Fibroblast of lung (primary cell): ENCODE measurements at regions not wholly inside any gene's neighbourhood (a gene's known extent, or its start where the extent isn't known, plus 50 kb on each side); places are given as distances from the start of the nearest gene placed in this dataset.

Source experiments
- DNase-seq, 2 donors: peaks; one replicate each; pipeline versions ENCODE4 v3.0.0 to v3.0.0-alpha.2; 2010; ENCODE audit warnings: low read depth in 2 of 2
- H2AFZ ChIP-seq: 2 replicates; pipeline ENCODE4 v1.5.1; 2012; ENCODE audit warnings: low read length, control low read depth, inconsistent platforms
- H3K27ac ChIP-seq: 2 replicates; pipeline ENCODE4 v1.5.1; 2011; ENCODE audit warnings: low read length, control low read depth; ENCODE audit not compliant: insufficient read depth
- H3K27me3 ChIP-seq: 2 replicates; pipeline ENCODE4 v1.5.1; 2011; ENCODE audit warnings: mild to moderate bottlenecking, low read length; ENCODE audit not compliant: control insufficient read depth, insufficient read depth
- H3K36me3 ChIP-seq: 2 replicates; pipeline ENCODE4 v1.5.1; 2011; ENCODE audit warnings: low read length; ENCODE audit not compliant: control insufficient read depth, insufficient read depth
- H3K4me1 ChIP-seq: 2 replicates; pipeline ENCODE4 v1.5.1; 2011; ENCODE audit warnings: low read length; ENCODE audit not compliant: control insufficient read depth, insufficient read depth; ENCODE audit errors: extremely low read depth
- H3K4me2 ChIP-seq: 2 replicates; pipeline ENCODE4 v1.5.1; 2011; ENCODE audit warnings: low read length, control low read depth; ENCODE audit not compliant: insufficient read depth; ENCODE audit errors: extremely low read depth
- H3K4me3 ChIP-seq, 4 experiments: fragments of 200-600 bp in 1 of 4; sonication (generic) in 1 of 4; replicated peaks in 1 of 4; 2 replicates each; pipeline ENCODE4 v1.5.1; 2011 to 2016; ENCODE audit warnings: low read length in 4 of 4, low read depth in 3 of 4, mild to moderate bottlenecking in 3 of 4, control low read depth in 2 of 4, inconsistent platforms in 1 of 4, mixed read lengths in 1 of 4; ENCODE audit not compliant: insufficient read depth in 1 of 4; ENCODE audit errors: control extremely low read depth in 1 of 4
- H3K79me2 ChIP-seq: 2 replicates; pipeline ENCODE4 v1.5.1; 2012; ENCODE audit warnings: mild to moderate bottlenecking, low read length, inconsistent platforms; ENCODE audit not compliant: control insufficient read depth, insufficient read depth
- H3K9ac ChIP-seq: 2 replicates; pipeline ENCODE4 v1.5.1; 2011; ENCODE audit warnings: mild to moderate bottlenecking, low read length, control low read depth; ENCODE audit not compliant: insufficient read depth
- H3K9me3 ChIP-seq: 2 replicates; pipeline ENCODE4 v1.5.1; 2012; ENCODE audit warnings: low read depth, low read length; ENCODE audit not compliant: control insufficient read depth, insufficient read depth
- H4K20me1 ChIP-seq: 2 replicates; pipeline ENCODE4 v1.5.1; 2011; ENCODE audit warnings: low read length; ENCODE audit not compliant: control insufficient read depth, insufficient read depth; ENCODE audit errors: extremely low read depth
- EZH2 ChIP-seq: IDR thresholded peaks from 2 replicates; pipeline ENCODE4 v1.5.1; 2012; ENCODE audit warnings: low read length, control low read depth, mild to moderate bottlenecking; ENCODE audit errors: missing control alignments
- TF ChIP-seq, protein P1 (sequence below), 2 donors: IDR thresholded peaks in 1 of 2; conservative IDR thresholded peaks in 1 of 2; 1 replicate in 1 of 2; 2 replicates in 1 of 2; pipeline ENCODE4 v1.5.1; 2011 to 2012; ENCODE audit warnings: low read length in 2 of 2, control low read depth in 1 of 2, inconsistent platforms in 1 of 2, low read depth in 1 of 2, mild to moderate bottlenecking in 1 of 2

GRCh38 chr3:6447166-6447801 is 413.6 kb upstream of the GRM7 start:
- no peak overlapping the region for H2AFZ ChIP-seq
- TF ChIP-seq, protein P1, sequence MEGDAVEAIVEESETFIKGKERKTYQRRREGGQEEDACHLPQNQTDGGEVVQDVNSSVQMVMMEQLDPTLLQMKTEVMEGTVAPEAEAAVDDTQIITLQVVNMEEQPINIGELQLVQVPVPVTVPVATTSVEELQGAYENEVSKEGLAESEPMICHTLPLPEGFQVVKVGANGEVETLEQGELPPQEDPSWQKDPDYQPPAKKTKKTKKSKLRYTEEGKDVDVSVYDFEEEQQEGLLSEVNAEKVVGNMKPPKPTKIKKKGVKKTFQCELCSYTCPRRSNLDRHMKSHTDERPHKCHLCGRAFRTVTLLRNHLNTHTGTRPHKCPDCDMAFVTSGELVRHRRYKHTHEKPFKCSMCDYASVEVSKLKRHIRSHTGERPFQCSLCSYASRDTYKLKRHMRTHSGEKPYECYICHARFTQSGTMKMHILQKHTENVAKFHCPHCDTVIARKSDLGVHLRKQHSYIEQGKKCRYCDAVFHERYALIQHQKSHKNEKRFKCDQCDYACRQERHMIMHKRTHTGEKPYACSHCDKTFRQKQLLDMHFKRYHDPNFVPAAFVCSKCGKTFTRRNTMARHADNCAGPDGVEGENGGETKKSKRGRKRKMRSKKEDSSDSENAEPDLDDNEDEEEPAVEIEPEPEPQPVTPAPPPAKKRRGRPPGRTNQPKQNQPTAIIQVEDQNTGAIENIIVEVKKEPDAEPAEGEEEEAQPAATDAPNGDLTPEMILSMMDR (conservative IDR thresholded peaks at IDR 0.05 in 1 of 2, IDR thresholded peaks at IDR 0.05 in 1 of 2; ENCODE audit: low read depth in 1 of 2, low read length in 2 of 2): no peak
- TF ChIP-seq EZH2: no peak
- no peak overlapping the region for H3K9ac ChIP-seq
- DNase-seq: no peak
- H3K4me2 ChIP-seq: no peak overlapping the region
- no peaks in the 10 kb centered on the region for H3K36me3 ChIP-seq
- H3K9me3 ChIP-seq: no peaks in the 10 kb centered on the region
- H4K20me1 ChIP-seq: no peaks in the 10 kb centered on the region
- H3K27ac ChIP-seq: no peak overlapping the region
- H3K4me3 ChIP-seq: no peak overlapping the region
- H3K27me3 ChIP-seq: no peaks in the 10 kb centered on the region
- no peaks in the 10 kb centered on the region for H3K4me1 ChIP-seq
- H3K79me2 ChIP-seq: no peaks in the 10 kb centered on the region

DNA sequence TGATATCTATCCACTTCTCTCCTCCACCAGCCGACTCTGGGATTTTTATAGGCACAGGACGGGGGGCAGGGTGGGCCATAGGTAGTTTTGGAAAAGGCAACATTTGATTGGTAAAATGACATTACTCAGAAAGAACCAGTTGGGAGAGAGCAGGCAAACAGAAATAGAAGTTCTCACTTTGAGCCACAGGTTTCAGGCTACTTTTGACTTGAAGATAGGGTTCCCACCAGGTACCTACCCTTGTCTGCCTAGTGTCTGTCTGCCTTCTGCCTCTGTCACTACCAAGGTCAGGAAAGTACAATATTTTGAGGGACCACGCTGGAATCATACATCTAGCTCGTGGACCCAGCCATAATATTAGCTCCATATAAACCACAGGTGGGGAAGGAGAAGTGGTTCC is 412.9 kb upstream of the GRM7 start:
- H3K27ac ChIP-seq: no peak overlapping the region
- H3K27me3 ChIP-seq: no peaks in the 10 kb centered on the region
- TF ChIP-seq EZH2: no peak
- TF ChIP-seq, protein P1 (conservative IDR thresholded peaks at IDR 0.05 in 1 of 2, IDR thresholded peaks at IDR 0.05 in 1 of 2; ENCODE audit: low read depth in 1 of 2, low read length in 2 of 2): no peak
- no peak for DNase-seq
- H3K79me2 ChIP-seq: no peaks in the 10 kb centered on the region
- no peak overlapping the region for H3K9ac ChIP-seq
- H4K20me1 ChIP-seq: no peaks in the 10 kb centered on the region
- no peak overlapping the region for H2AFZ ChIP-seq
- H3K9me3 ChIP-seq: no peaks in the 10 kb centered on the region
- H3K4me1 ChIP-seq: no peaks in the 10 kb centered on the region
- H3K4me2 ChIP-seq: no peak overlapping the region
- no peaks in the 10 kb centered on the region for H3K36me3 ChIP-seq
- H3K4me3 ChIP-seq: no peak overlapping the region

DNA sequence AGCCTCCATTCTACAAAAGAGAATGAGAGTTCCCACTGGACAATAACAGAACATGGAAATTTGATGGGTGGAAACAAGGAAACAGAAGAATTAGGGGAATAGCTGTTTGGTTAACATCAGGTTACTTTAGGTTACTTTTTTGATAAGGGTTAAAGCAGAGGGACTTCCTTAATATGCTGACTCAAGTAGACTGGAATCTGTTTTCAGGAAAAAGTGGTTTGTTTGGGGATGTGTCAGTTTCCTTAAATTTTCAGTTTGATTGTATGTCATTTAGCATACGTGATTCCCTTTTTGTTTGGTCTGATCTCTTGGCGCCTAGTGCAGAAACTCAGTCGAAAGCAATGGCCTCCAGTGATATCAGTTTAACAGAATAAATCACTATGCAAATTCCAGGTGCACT is 411.8 kb upstream of the GRM7 start:
- Histone ChIP-seq H3K79me2 (no peaks in the 10 kb centered on the region), H3K4me3 (no peak overlapping the region), H3K27me3 (no peaks in the 10 kb centered on the region), H3K4me2 (no peak overlapping the region), H3K27ac (no peak overlapping the region), H3K36me3 (no peaks in the 10 kb centered on the region), H4K20me1 (no peaks in the 10 kb centered on the region), H3K4me1 (no peaks in the 10 kb centered on the region), H3K9ac (no peak overlapping the region), H3K9me3 (no peaks in the 10 kb centered on the region), H2AFZ (no peak overlapping the region)
- DNase-seq: no peak
- TF ChIP-seq EZH2: no peak
- TF ChIP-seq, protein P1 (conservative IDR thresholded peaks at IDR 0.05 in 1 of 2, IDR thresholded peaks at IDR 0.05 in 1 of 2; ENCODE audit: low read depth in 1 of 2, low read length in 2 of 2): no peak
